Brain microvascular endothelial cell (primary cell): ENCODE measurements at regions not wholly inside any gene's neighbourhood (a gene's known extent, or its start where the extent isn't known, plus 50 kb on each side); places are given as distances from the start of the nearest gene placed in this dataset.
A peak's percentile ranks its signal among the peaks of the same experiment; 100 is the strongest.

Source experiments
- DNase-seq: peaks from one replicate; pipeline ENCODE4 v3.0.0-alpha.2; 2020
- H3K27ac ChIP-seq: fragments of 250-450 bp; sonication (Bioruptor Pico); 2 replicates; pipeline ENCODE4 v1.5.1; 2020; ENCODE audit warnings: mild to moderate bottlenecking, moderate library complexity
- H3K27me3 ChIP-seq: fragments of 250-450 bp; sonication (Bioruptor Pico); replicated peaks from 2 replicates; pipeline ENCODE4 v1.5.1; 2020; ENCODE audit warnings: mild to moderate bottlenecking
- H3K36me3 ChIP-seq: fragments of 250-450 bp; sonication (Bioruptor Pico); replicated peaks from 2 replicates; pipeline ENCODE4 v1.5.1; 2020; ENCODE audit warnings: mild to moderate bottlenecking
- H3K4me3 ChIP-seq: 2 replicates; pipeline ENCODE4 v1.5.1; 2011; ENCODE audit warnings: low read depth, mild to moderate bottlenecking, control low read depth, low read length, moderate library complexity
- CTCF ChIP-seq: IDR thresholded peaks from 2 replicates; pipeline ENCODE4 v1.5.1; 2011; ENCODE audit warnings: low read depth, mild to moderate bottlenecking, moderate library complexity, low read length, control low read depth, inconsistent platforms; ENCODE audit errors: missing control alignments
- in situ Hi-C: cut with HindIII; loops from 2 replicates; pipeline ENCODE4 v1.10.0; 2017; ENCODE audit warnings: low sequenced_read_pairs, low pct_ligation_motif_present

- DNase-seq, result no peak
- no peaks in the 10 kb centered on the region for H3K36me3 ChIP-seq
- H3K27me3 ChIP-seq, result no peaks in the 10 kb centered on the region
- no peak overlapping the region for H3K4me3 ChIP-seq
- H3K27ac ChIP-seq, result no peak overlapping the region
- in situ Hi-C loops, result no loop called here
- TF ChIP-seq CTCF, result no peak
These were observed 125.0 kb upstream of the B3GALT2 start for GRCh38 chr1:193311226-193311948.

DNA sequence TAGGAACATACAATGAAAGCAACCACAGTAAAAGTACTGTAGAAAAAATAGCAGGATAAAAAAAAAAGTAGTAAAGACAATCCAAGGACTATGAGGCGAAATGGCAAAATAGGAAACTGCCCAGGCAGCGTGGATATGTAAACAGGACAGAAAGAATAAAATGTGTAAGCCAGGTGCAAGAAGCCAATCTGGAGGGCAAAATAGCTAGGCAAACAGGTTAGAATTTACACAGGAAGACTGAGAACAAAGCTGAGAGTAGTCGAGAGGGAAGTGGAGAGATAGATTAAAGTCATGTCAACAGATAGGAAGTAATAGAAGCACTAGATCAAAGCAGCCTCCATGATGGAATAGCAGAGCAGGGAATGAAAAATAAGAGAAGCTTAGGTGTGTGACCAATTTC, 124.2 kb upstream of the B3GALT2 start:
- DNase-seq, result no peak
- no peak for TF ChIP-seq CTCF
- H3K27ac ChIP-seq, result no peak overlapping the region
- no peak overlapping the region for H3K4me3 ChIP-seq
- no peaks in the 10 kb centered on the region for H3K27me3 ChIP-seq
- no peaks in the 10 kb centered on the region for H3K36me3 ChIP-seq
- in situ Hi-C loops, result no loop called here

- in situ Hi-C loops, result no loop called here
These were observed 123.6 kb upstream of the B3GALT2 start for GRCh38 chr1:193309936-193310475.

DNA sequence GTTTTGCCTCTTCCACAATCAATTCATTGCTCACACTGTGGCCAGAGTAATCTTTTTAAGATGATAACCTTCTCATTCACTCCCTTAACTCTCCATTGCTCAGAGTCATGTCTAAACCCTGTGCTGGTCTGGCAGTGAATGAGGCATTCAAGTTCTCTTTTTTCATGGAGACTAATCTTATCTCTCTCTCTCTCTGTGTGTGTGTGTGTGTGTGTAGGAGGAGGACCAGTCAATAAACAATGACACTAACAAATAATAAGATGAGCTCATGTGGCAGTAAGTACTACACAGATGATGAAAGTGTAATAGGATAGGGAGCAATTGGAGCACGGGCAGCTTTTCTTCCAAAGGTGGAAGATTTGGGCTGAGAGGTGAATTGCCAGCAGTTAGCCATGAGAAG, 122.0 kb upstream of the B3GALT2 start:
- no peak overlapping the region for H3K27ac ChIP-seq
- no peak for TF ChIP-seq CTCF
- DNase-seq, result peak; percentile 48
- no peaks in the 10 kb centered on the region for H3K27me3 ChIP-seq
- in situ Hi-C loops, result no loop called here
- no peak overlapping the region for H3K4me3 ChIP-seq
- no peaks in the 10 kb centered on the region for H3K36me3 ChIP-seq

More at GRCh38 chr1:193309936-193310475, 123.6 kb upstream of the B3GALT2 start:
- Histone ChIP-seq H3K27me3 (no peaks in the 10 kb centered on the region), H3K4me3 (no peak overlapping the region), H3K36me3 (no peaks in the 10 kb centered on the region), H3K27ac (no peak overlapping the region)
- DNase-seq, result no peak
- TF ChIP-seq CTCF, result no peak

DNA sequence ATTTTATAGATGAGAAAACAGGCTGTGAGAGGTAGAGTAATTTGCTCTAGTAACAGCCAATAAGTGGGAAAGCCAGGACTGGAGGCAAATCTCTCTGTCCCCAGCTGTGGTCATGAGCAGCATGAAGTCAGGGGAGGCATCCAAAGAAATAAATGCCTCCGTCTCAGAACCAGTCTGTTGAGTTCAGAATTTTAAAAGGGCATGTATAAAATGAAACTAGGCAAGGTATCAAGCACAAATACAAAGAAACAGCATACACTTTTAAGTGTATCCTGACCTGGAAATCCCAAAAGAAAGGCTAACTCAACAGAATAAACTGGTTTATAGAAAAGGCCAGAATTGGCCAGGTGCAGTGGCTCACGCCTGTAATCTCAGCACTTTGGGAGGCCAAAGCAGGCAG, 120.0 kb upstream of the B3GALT2 start:
- TF ChIP-seq CTCF, result no peak
- Histone ChIP-seq H3K27me3 (no peaks in the 10 kb centered on the region), H3K4me3 (no peak overlapping the region), H3K36me3 (no peaks in the 10 kb centered on the region), H3K27ac (no peak overlapping the region)
- DNase-seq, result no peak
- in situ Hi-C loops, result no loop called here
